ENCODE measurements at regions not wholly inside any gene's neighbourhood (a gene's known extent, or its start where the extent isn't known, plus 50 kb on each side); places are given as distances from the start of the nearest gene placed in this dataset.

GRCh38 chr9:109870365-109870764 lies 90.4 kb downstream of the PALM2AKAP2 start:
- TF ChIP-seq CTCF (IDR thresholded peaks at IDR 0.05) (no peak), PHF8 (IDR thresholded peaks at IDR 0.05; ENCODE audit: borderline replicate concordance, low read depth) (no peak), JUNB (IDR thresholded peaks at IDR 0.05) (no peak)

Measured in A549 (cell line).